WTC11 (cell line): ENCODE measurements at regions not wholly inside any gene's neighbourhood (a gene's known extent, or its start where the extent isn't known, plus 50 kb on each side); places are given as distances from the start of the nearest gene placed in this dataset.

ENCODE experiments used
- RELA ChIP-seq: sonication (generic); formaldehyde crosslinking; IDR thresholded peaks from 2 replicates; pipeline ENCODE4 v1.8.1; 2022; ENCODE audit warnings: missing genetic modification reagents, mild to moderate bottlenecking, borderline replicate concordance
- SMAD3 ChIP-seq: sonication (generic); formaldehyde crosslinking; IDR thresholded peaks from 2 replicates; pipeline ENCODE4 v1.8.0; 2022; ENCODE audit warnings: missing genetic modification reagents, mild to moderate bottlenecking, borderline replicate concordance
- ZNF416 ChIP-seq: fragments of 250-450 bp; sonication (Bioruptor Pico); IDR thresholded peaks from 2 replicates; pipeline ENCODE4 v1.9.0; 2021; ENCODE audit warnings: mild to moderate bottlenecking, inconsistent platforms
- TF ChIP-seq, protein P1 (sequence below): fragments of 200-600 bp; IDR thresholded peaks from 2 replicates; pipeline ENCODE4 v1.8.0; 2022; ENCODE audit warnings: antibody characterized with exemption
- TF ChIP-seq, protein P2 (sequence below): sonication (generic); formaldehyde crosslinking; IDR thresholded peaks from 2 replicates; pipeline ENCODE4 v1.8.1; 2023; ENCODE audit warnings: mild to moderate bottlenecking, missing genetic modification reagents, moderate library complexity
- TF ChIP-seq, protein P3 (sequence below): sonication (generic); formaldehyde crosslinking; IDR thresholded peaks from 2 replicates; pipeline ENCODE4 v1.8.0; 2023; ENCODE audit warnings: missing genetic modification reagents
- TF ChIP-seq, protein P4 (sequence below): fragments of 250-450 bp; sonication (Bioruptor Pico); conservative IDR thresholded peaks from 2 replicates; pipeline ENCODE4 v1.9.0; 2021; ENCODE audit warnings: mild to moderate bottlenecking
- TF ChIP-seq, protein P5 (sequence below): sonication (generic); formaldehyde crosslinking; IDR thresholded peaks from 2 replicates; pipeline ENCODE4 v1.8.1; 2022; ENCODE audit warnings: mild to moderate bottlenecking, moderate library complexity, missing genetic modification reagents

DNA sequence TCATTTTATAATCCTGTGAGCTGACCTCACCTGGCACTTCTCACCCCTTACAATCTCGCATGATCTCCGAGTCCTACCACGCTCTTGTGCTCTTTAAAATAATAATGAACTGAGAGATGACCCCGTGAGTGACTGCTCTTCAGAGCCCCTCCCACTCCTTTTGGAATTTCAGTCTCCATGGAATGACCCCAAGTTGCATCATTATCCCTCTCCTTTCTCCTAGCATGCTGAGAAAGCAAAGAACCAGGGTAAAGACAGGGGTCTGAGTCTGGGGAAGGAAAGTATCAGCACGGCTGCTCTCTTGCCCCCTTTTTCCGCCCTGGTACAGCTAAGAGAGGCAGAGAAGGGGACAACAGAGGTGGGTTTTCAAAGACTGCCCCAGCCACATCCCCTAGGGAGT lies 178.3 kb upstream of the PLEKHA5 start:
- TF ChIP-seq, protein P1, sequence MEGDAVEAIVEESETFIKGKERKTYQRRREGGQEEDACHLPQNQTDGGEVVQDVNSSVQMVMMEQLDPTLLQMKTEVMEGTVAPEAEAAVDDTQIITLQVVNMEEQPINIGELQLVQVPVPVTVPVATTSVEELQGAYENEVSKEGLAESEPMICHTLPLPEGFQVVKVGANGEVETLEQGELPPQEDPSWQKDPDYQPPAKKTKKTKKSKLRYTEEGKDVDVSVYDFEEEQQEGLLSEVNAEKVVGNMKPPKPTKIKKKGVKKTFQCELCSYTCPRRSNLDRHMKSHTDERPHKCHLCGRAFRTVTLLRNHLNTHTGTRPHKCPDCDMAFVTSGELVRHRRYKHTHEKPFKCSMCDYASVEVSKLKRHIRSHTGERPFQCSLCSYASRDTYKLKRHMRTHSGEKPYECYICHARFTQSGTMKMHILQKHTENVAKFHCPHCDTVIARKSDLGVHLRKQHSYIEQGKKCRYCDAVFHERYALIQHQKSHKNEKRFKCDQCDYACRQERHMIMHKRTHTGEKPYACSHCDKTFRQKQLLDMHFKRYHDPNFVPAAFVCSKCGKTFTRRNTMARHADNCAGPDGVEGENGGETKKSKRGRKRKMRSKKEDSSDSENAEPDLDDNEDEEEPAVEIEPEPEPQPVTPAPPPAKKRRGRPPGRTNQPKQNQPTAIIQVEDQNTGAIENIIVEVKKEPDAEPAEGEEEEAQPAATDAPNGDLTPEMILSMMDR, result no peak
- TF ChIP-seq, protein P2, sequence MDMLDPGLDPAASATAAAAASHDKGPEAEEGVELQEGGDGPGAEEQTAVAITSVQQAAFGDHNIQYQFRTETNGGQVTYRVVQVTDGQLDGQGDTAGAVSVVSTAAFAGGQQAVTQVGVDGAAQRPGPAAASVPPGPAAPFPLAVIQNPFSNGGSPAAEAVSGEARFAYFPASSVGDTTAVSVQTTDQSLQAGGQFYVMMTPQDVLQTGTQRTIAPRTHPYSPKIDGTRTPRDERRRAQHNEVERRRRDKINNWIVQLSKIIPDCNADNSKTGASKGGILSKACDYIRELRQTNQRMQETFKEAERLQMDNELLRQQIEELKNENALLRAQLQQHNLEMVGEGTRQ (CRISPR knock-in tag), result no peak
- TF ChIP-seq RELA (CRISPR knock-in tag) (no peak), SMAD3 (CRISPR knock-in tag) (no peak), ZNF416 (CRISPR knock-in tag) (no peak)
- TF ChIP-seq, protein P3, sequence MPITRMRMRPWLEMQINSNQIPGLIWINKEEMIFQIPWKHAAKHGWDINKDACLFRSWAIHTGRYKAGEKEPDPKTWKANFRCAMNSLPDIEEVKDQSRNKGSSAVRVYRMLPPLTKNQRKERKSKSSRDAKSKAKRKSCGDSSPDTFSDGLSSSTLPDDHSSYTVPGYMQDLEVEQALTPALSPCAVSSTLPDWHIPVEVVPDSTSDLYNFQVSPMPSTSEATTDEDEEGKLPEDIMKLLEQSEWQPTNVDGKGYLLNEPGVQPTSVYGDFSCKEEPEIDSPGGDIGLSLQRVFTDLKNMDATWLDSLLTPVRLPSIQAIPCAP (CRISPR knock-in tag), result no peak
- TF ChIP-seq, protein P4, sequence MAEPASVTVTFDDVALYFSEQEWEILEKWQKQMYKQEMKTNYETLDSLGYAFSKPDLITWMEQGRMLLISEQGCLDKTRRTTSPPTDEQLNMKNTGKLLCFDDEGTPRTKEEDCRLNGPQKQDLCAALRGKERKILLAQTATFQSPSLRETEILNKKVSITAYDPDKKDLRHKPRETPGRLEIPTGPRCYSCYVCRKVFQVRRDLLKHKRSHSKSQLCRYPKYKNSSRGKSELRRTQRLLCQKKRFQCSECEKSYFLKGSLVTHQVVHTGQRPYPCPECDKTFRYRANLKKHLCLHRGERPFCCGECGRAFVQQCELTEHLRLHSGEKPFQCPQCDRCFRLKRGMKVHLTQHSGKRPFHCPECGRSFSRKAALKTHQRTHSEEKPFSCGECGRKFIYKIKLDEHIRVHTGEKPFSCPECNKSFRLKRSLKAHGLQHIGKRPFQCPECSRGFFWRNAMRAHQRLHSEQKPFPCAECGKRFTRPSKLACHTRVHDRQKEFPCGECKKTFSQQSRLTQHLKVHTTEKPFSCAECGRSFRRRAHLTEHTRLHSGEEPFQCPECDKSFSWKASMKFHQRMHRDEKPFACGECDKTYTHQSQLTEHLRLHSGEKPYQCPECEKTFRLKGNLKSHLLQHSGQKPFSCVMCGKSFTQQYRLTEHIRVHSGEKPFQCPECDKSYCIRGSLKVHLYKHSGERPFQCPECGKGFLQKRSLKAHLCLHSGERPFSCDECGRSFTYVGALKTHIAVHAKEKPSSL (CRISPR knock-in tag), result no peak
- TF ChIP-seq, protein P5, sequence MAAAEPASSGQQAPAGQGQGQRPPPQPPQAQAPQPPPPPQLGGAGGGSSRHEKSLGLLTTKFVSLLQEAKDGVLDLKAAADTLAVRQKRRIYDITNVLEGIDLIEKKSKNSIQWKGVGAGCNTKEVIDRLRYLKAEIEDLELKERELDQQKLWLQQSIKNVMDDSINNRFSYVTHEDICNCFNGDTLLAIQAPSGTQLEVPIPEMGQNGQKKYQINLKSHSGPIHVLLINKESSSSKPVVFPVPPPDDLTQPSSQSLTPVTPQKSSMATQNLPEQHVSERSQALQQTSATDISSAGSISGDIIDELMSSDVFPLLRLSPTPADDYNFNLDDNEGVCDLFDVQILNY (CRISPR knock-in tag), result no peak
